Vagina (tissue), 2 donors: ENCODE measurements at regions not wholly inside any gene's neighbourhood (a gene's known extent, or its start where the extent isn't known, plus 50 kb on each side); places are given as distances from the start of the nearest gene placed in this dataset.

ENCODE experiments used
- DNase-seq, 2 donors: peaks; one replicate each; pipeline ENCODE4 v3.0.0-alpha.2; 2017; ENCODE audit errors: extremely low spot score in 2 of 2
- H3K27ac ChIP-seq: fragments of 200-600 bp; sonication (generic); one replicate; pipeline ENCODE4 v1.5.1; 2019
- H3K27me3 ChIP-seq: fragments of 200-600 bp; sonication (generic); one replicate; pipeline ENCODE4 v1.5.1; 2019
- H3K36me3 ChIP-seq, 2 donors: fragments of 200-600 bp; sonication (generic); one replicate each; pipeline ENCODE4 v1.5.1; 2017 to 2019
- H3K4me1 ChIP-seq: fragments of 200-600 bp; sonication (generic); one replicate; pipeline ENCODE4 v1.5.1; 2019
- H3K4me3 ChIP-seq, 2 donors: fragments of 200-600 bp; sonication (generic); 1 replicate in 1 of 2; 2 replicates in 1 of 2; pipeline ENCODE4 v1.5.1; 2016 to 2019
- H3K9me3 ChIP-seq: fragments of 200-600 bp; sonication (generic); one replicate; pipeline ENCODE4 v1.5.1; 2019
- CTCF ChIP-seq, 3 experiments: fragments of 450-650 bp in 2 of 3; fragments of 200-600 bp in 1 of 3; sonication (generic) in 1 of 3; IDR thresholded peaks; one replicate each; pipeline ENCODE4 v1.5.1; 2017 to 2019; ENCODE audit warnings: antibody characterized with exemption in 3 of 3, mild to moderate bottlenecking in 2 of 3, moderate library complexity in 2 of 3
- POLR2A ChIP-seq, 2 donors: fragments of 450-650 bp; IDR thresholded peaks; one replicate each; pipeline ENCODE4 v1.6.1; 2017; ENCODE audit warnings: antibody characterized with exemption in 2 of 2, mild to moderate bottlenecking in 2 of 2, moderate library complexity in 2 of 2
- POLR2AphosphoS5 ChIP-seq, 2 donors: sonication (generic); formaldehyde crosslinking; IDR thresholded peaks; one replicate each; pipeline ENCODE4 v1.9.0; 2017; ENCODE audit warnings: antibody characterized with exemption in 2 of 2, mild to moderate bottlenecking in 2 of 2, low read depth in 1 of 2; ENCODE audit not compliant: insufficient read depth in 1 of 2
- intact Hi-C: fragments of 100-400 bp; cut with DNase I; formaldehyde crosslinking; loops from one replicate; pipeline ENCODE4 v1.15.1; 2023

GRCh38 chr20:4370851-4371250 lies 121.8 kb upstream of the ADRA1D start:
- no peak for DNase-seq
- no peak overlapping the region for H3K4me3 ChIP-seq
- no peaks in the 10 kb centered on the region for H3K9me3 ChIP-seq
- no peak overlapping the region for H3K27ac ChIP-seq
- H3K27me3 ChIP-seq = no peaks in the 10 kb centered on the region
- H3K4me1 ChIP-seq = no peaks in the 10 kb centered on the region
- intact Hi-C loops = no loop called here
- TF ChIP-seq CTCF (IDR thresholded peaks at IDR 0.05) (no peak), POLR2AphosphoS5 (IDR thresholded peaks at IDR 0.05; ENCODE audit: insufficient read depth in 1 of 2, low read depth in 1 of 2) (no peak), POLR2A (IDR thresholded peaks at IDR 0.05) (no peak)
- no peaks in the 10 kb centered on the region for H3K36me3 ChIP-seq

- Histone ChIP-seq H3K27ac (no peak overlapping the region), H3K9me3 (no peaks in the 10 kb centered on the region), H3K36me3 (no peaks in the 10 kb centered on the region), H3K27me3 (no peaks in the 10 kb centered on the region), H3K4me3 (no peak overlapping the region), H3K4me1 (no peaks in the 10 kb centered on the region)
- DNase-seq = no peak
- intact Hi-C loops = no loop called here
- TF ChIP-seq POLR2AphosphoS5 (IDR thresholded peaks at IDR 0.05; ENCODE audit: insufficient read depth in 1 of 2, low read depth in 1 of 2) = no peak
Measured at GRCh38 chr20:4369798-4370124, 120.7 kb upstream of the ADRA1D start.

GRCh38 chr20:4369119-4369797 lies 120.2 kb upstream of the ADRA1D start:
- Histone ChIP-seq H3K27ac (no peak overlapping the region), H3K27me3 (no peaks in the 10 kb centered on the region), H3K4me3 (no peak overlapping the region), H3K9me3 (no peaks in the 10 kb centered on the region), H3K4me1 (no peaks in the 10 kb centered on the region), H3K36me3 (no peaks in the 10 kb centered on the region)
- intact Hi-C loops = no loop called here
- TF ChIP-seq POLR2A (IDR thresholded peaks at IDR 0.05) (no peak), POLR2AphosphoS5 (IDR thresholded peaks at IDR 0.05; ENCODE audit: insufficient read depth in 1 of 2, low read depth in 1 of 2) (no peak), CTCF (IDR thresholded peaks at IDR 0.05) (no peak)
- DNase-seq = no peak

- Histone ChIP-seq H3K27me3 (no peaks in the 10 kb centered on the region), H3K4me1 (no peaks in the 10 kb centered on the region), H3K27ac (no peak overlapping the region), H3K9me3 (no peaks in the 10 kb centered on the region), H3K36me3 (no peaks in the 10 kb centered on the region), H3K4me3 (no peak overlapping the region)
- no peak for DNase-seq
- intact Hi-C loops = no loop called here
- TF ChIP-seq POLR2AphosphoS5 (IDR thresholded peaks at IDR 0.05; ENCODE audit: insufficient read depth in 1 of 2, low read depth in 1 of 2) (no peak), POLR2A (IDR thresholded peaks at IDR 0.05) (no peak), CTCF (IDR thresholded peaks at IDR 0.05) (no peak)
Measured at GRCh38 chr20:4366076-4366475, 117.0 kb upstream of the ADRA1D start.

GRCh38 chr20:4358552-4358951 lies 109.5 kb upstream of the ADRA1D start:
- H3K27me3 ChIP-seq = no peaks in the 10 kb centered on the region
- no peak overlapping the region for H3K4me3 ChIP-seq
- no peak overlapping the region for H3K27ac ChIP-seq
- no peak for TF ChIP-seq CTCF (IDR thresholded peaks at IDR 0.05)
- no peak for TF ChIP-seq POLR2A (IDR thresholded peaks at IDR 0.05)
- no peak for TF ChIP-seq POLR2AphosphoS5 (IDR thresholded peaks at IDR 0.05; ENCODE audit: insufficient read depth in 1 of 2, low read depth in 1 of 2)
- no peaks in the 10 kb centered on the region for H3K4me1 ChIP-seq
- H3K9me3 ChIP-seq = no peaks in the 10 kb centered on the region
- no peaks in the 10 kb centered on the region for H3K36me3 ChIP-seq
- intact Hi-C loops = no loop called here
- no peak for DNase-seq
